HFF-Myc (cell line): ENCODE measurements at regions not wholly inside any gene's neighbourhood (a gene's known extent, or its start where the extent isn't known, plus 50 kb on each side); places are given as distances from the start of the nearest gene placed in this dataset.
A peak's percentile ranks its signal among the peaks of the same experiment; 100 is the strongest.

Experiments
- DNase-seq: peaks from one replicate; pipeline ENCODE4 v3.0.0-alpha.2; 2011; ENCODE audit warnings: low read depth; ENCODE audit errors: extremely low read depth
- H3K4me3 ChIP-seq: replicated peaks from 2 replicates; pipeline ENCODE4 v1.5.1; 2011; ENCODE audit warnings: low read depth, mild to moderate bottlenecking, control low read depth, low read length
- TF ChIP-seq, protein P1 (sequence below): IDR thresholded peaks from 2 replicates; pipeline ENCODE4 v1.5.1; 2012; ENCODE audit warnings: mild to moderate bottlenecking, low read depth, low read length, control low read depth; ENCODE audit errors: missing control alignments

DNA sequence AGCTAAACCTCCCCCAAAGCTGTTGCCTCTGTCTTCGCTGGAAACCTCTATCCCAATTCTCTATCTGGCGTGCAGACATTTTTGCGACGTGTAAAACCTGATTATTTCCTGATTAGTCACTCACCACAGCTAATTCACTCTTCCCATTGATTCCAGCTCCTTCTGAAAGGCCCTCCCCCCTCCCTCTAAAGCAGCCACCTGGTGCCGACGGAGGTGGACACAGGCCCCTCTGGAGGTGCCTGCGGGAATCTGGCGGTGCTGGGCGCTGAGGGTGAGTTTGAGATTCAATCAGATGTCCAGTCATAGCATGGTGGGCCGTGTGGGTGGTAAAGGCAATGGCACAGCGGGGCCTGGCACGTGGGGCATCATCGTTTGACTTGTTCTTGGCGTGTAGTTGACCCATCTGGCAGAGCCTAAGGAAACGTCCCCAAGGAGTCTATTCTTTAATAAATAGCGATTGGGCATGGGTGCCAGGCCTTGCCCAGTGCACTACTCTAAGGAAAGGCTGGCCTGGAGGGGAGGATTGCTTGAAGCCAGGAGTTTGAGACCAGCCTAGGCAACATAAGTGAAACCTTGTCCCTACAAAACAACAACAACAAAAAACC, 271.1 kb upstream of the MVB12B start:
- TF ChIP-seq, protein P1, sequence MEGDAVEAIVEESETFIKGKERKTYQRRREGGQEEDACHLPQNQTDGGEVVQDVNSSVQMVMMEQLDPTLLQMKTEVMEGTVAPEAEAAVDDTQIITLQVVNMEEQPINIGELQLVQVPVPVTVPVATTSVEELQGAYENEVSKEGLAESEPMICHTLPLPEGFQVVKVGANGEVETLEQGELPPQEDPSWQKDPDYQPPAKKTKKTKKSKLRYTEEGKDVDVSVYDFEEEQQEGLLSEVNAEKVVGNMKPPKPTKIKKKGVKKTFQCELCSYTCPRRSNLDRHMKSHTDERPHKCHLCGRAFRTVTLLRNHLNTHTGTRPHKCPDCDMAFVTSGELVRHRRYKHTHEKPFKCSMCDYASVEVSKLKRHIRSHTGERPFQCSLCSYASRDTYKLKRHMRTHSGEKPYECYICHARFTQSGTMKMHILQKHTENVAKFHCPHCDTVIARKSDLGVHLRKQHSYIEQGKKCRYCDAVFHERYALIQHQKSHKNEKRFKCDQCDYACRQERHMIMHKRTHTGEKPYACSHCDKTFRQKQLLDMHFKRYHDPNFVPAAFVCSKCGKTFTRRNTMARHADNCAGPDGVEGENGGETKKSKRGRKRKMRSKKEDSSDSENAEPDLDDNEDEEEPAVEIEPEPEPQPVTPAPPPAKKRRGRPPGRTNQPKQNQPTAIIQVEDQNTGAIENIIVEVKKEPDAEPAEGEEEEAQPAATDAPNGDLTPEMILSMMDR: no peak
- no peak overlapping the region for H3K4me3 ChIP-seq
- DNase-seq: peak; percentile 14

GRCh38 chr9:126056312-126057021, 270.2 kb upstream of the MVB12B start:
- DNase-seq: no peak
- TF ChIP-seq, protein P1: no peak
- H3K4me3 ChIP-seq: no peak overlapping the region

DNA sequence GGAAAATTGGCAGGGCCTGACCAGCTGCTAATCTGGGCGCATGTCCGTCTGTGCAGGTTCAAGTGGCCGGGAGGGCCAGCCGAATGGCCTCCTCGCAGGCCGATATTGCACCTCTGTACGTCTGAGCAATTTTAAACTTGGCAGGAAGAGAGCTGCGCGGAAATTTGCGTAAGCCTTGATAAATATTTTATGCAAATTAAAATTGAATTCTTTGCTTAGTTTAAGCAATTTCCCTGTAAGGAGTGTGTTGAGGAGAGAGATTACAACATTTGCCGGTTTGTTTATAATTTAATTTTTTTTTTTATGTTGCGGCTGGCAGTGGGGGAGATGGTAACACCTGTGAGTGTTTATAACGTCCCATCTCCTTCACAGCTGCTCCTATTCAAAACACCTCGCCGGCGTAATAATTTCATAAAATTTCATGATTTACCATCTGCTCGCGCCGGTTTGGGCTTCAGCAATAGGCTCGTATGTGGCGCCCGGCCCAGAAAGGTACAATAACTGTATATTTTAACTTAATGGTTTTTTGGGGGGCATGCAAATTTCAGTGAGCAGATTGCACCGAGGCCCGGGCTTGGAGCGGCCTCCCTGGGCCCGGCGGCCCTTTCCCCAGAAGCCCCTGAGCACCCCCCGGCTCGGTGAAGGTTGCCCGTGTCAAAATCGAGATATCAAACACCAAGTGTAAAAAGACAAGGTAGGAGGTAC, 269.4 kb upstream of the MVB12B start:
- no peak overlapping the region for H3K4me3 ChIP-seq
- DNase-seq: no peak
- TF ChIP-seq, protein P1: no peak

DNA sequence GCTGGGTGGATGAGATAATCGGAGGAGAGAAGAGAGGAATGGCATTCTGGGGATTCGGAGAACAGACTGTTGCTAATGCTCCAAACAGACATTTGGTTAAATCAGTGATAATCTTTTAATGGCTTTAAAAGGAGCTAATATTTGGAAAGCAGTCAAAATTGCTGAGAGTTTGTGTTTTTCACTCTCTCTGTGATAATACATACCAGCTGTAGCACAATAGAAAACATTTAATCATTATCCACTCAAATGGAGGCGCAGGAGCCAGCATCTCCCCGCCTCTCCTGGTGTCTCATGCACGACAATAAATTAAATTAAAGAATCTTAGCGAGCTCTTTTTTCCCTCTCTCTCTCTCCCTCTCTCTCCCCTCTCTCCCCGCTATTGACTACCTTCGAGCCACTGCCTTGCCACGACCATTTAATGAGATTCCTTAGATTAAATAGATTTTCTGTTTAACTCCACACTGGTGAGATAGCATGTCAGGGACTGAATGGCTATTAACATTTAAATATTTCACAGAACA, 268.6 kb upstream of the MVB12B start:
- TF ChIP-seq, protein P1: no peak
- H3K4me3 ChIP-seq: no peak overlapping the region
- DNase-seq: peak; percentile 15

DNA sequence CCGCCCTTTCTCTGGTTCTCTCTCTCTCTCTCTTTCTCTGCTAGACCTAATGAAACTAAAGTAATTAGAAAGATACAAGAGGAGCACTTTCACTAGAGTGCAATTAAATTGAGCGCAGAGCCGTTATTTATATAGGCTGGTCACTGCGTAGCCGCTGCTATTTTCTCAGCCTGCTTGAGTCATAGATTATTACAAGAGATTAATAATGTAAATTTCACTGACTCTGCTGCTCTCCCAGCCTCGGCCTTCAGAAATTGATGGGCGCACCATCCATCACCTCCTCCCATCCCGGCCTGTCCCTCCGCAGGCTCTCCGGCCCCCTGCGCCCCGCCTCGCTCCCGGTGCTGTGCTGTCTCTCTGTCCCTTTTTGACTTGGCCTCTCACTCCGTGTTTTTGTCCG, 268.0 kb upstream of the MVB12B start:
- DNase-seq: no peak
- TF ChIP-seq, protein P1: no peak
- no peak overlapping the region for H3K4me3 ChIP-seq

DNA sequence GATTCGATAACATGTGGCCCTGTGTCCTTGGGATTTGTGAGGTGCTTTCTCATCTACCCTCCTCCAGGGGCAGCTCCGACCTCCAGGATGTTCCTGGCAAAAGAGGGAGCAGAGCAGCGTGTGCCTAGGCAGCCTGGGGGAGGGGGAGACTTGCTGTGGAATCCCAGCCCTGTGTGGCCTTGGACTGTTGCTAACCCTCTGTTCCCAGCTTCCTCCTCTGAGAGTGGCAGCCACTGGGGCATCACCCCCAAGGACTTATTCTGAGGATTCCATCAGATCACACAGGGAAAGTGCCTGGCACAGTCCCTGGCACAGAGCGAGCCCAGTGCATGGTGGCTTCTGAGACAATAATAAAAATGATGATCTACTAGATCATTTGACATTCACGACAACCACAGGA, 265.1 kb upstream of the MVB12B start:
- H3K4me3 ChIP-seq: no peak overlapping the region
- no peak for DNase-seq
- TF ChIP-seq, protein P1: no peak
